IMR-90 (cell line): ENCODE measurements at regions not wholly inside any gene's neighbourhood (a gene's known extent, or its start where the extent isn't known, plus 50 kb on each side); places are given as distances from the start of the nearest gene placed in this dataset.

Experiments used
- ATAC-seq: fragments of 200-7000 bp; cut with Tn5 transposase; 2 replicates; pipeline ENCODE4 v1.9.1; 2020; ENCODE audit warnings: low read depth, mild to moderate bottlenecking, moderate library complexity
- BruUV-seq: library from RNA; stranded (reverse); fragments of 400-500 nt; replicated peaks from 2 replicates; lab custom pipeline; 2021; lab: Mats Ljungman, UMichigan
- CTCF ChIA-PET: fragments of 300-600 bp; formaldehyde crosslinking; extraction: SDS; loops from one replicate; lab custom pipeline; 2021; ENCODE audit warnings: antibody characterized with exemption; lab: Yijun Ruan, JAX
- POLR2A ChIA-PET: fragments of 300-600 bp; sonication (Branson Sonifier 250); formaldehyde crosslinking; loops from one replicate; lab custom pipeline; 2022; ENCODE audit warnings: antibody characterized with exemption; ENCODE audit not compliant: unreplicated experiment; lab: Charles Lee
- DNase-seq: peaks from one replicate; pipeline ENCODE4 v3.0.0; 2013
- H2AFZ ChIP-seq: replicated peaks from 2 replicates; pipeline ENCODE3; 2013; ENCODE audit warnings: low read length, mild to moderate bottlenecking; ENCODE audit not compliant: poor library complexity
- H2AK5ac ChIP-seq: 2 replicates; pipeline ENCODE4 v1.6.1; 2013; ENCODE audit warnings: low read depth, low read length, inconsistent platforms
- H2AK9ac ChIP-seq: replicated peaks from 2 replicates; pipeline ENCODE3; 2013; ENCODE audit warnings: mild to moderate bottlenecking, low read depth, low read length, moderate library complexity; ENCODE audit not compliant: poor library complexity
- H2BK120ac ChIP-seq: 2 replicates; pipeline ENCODE4 v1.6.1; 2013; ENCODE audit warnings: low read depth, low read length, inconsistent platforms
- H2BK15ac ChIP-seq: 3 replicates; pipeline ENCODE4 v1.6.1; 2013; ENCODE audit warnings: low read depth, low read length, inconsistent platforms
- H2BK20ac ChIP-seq: 2 replicates; pipeline ENCODE4 v1.6.1; 2013; ENCODE audit warnings: low read depth, mild to moderate bottlenecking, inconsistent platforms, low read length, moderate library complexity
- H2BK5ac ChIP-seq: 2 replicates; pipeline ENCODE4 v1.6.1; 2013; ENCODE audit warnings: mild to moderate bottlenecking, low read depth, low read length, inconsistent platforms; ENCODE audit not compliant: poor library complexity, severe bottlenecking
- H3K14ac ChIP-seq: replicated peaks from 2 replicates; pipeline ENCODE4 v1.6.1; 2013; ENCODE audit warnings: low read depth, low read length, inconsistent platforms
- H3K18ac ChIP-seq: 2 replicates; pipeline ENCODE4 v1.6.1; 2013; ENCODE audit warnings: low read depth, low read length, control low read depth
- H3K23ac ChIP-seq: 2 replicates; pipeline ENCODE4 v1.6.1; 2013; ENCODE audit warnings: low read depth, low read length, inconsistent platforms
- H3K27ac ChIP-seq: 2 replicates; pipeline ENCODE4 v1.5.1; 2013; ENCODE audit warnings: mild to moderate bottlenecking, control low read depth, low read length; ENCODE audit not compliant: insufficient read depth
- H3K27me3 ChIP-seq: 2 replicates; pipeline ENCODE4 v1.6.1; 2013; ENCODE audit warnings: low read length; ENCODE audit not compliant: control insufficient read depth, insufficient read depth
- H3K36me3 ChIP-seq: 2 replicates; pipeline ENCODE4 v1.6.1; 2013; ENCODE audit warnings: low read length, mixed read lengths; ENCODE audit not compliant: control insufficient read depth, insufficient read depth
- H3K4ac ChIP-seq: 2 replicates; pipeline ENCODE4 v1.6.1; 2013; ENCODE audit warnings: low read depth, low read length, inconsistent platforms
- H3K4me1 ChIP-seq: 2 replicates; pipeline ENCODE4 v1.6.1; 2013; ENCODE audit warnings: low read length, mixed read lengths; ENCODE audit not compliant: control insufficient read depth, insufficient read depth
- H3K4me2 ChIP-seq: 2 replicates; pipeline ENCODE4 v1.6.1; 2013; ENCODE audit warnings: low read depth, mild to moderate bottlenecking, control low read depth, low read length, moderate library complexity
- H3K4me3 ChIP-seq: 2 replicates; pipeline ENCODE4 v1.5.1; 2013; ENCODE audit warnings: low read depth, mild to moderate bottlenecking, control low read depth, low read length, moderate library complexity; ENCODE audit not compliant: insufficient read depth
- H3K56ac ChIP-seq: 2 replicates; pipeline ENCODE4 v1.6.1; 2013; ENCODE audit warnings: low read length, inconsistent platforms; ENCODE audit not compliant: insufficient read depth; ENCODE audit errors: extremely low read depth
- H3K79me1 ChIP-seq, 2 experiments: 2 replicates each; pipeline ENCODE4 v1.6.1; 2013; ENCODE audit warnings: low read length in 2 of 2, inconsistent platforms in 1 of 2, low read depth in 1 of 2
- H3K9ac ChIP-seq: 2 replicates; pipeline ENCODE4 v1.6.1; 2013; ENCODE audit warnings: low read depth, low read length, control low read depth
- H3K9me1 ChIP-seq: 2 replicates; pipeline ENCODE4 v1.6.1; 2013; ENCODE audit warnings: low read length, inconsistent platforms; ENCODE audit not compliant: insufficient read depth
- H3K9me3 ChIP-seq: 2 replicates; pipeline ENCODE4 v1.6.1; 2013; ENCODE audit warnings: low read length; ENCODE audit not compliant: control insufficient read depth, insufficient read depth
- H4K20me1 ChIP-seq: 2 replicates; pipeline ENCODE4 v1.6.1; 2013; ENCODE audit warnings: low read length, inconsistent platforms; ENCODE audit not compliant: insufficient read depth
- H4K5ac ChIP-seq: 2 replicates; pipeline ENCODE4 v1.6.1; 2013; ENCODE audit warnings: mild to moderate bottlenecking, low read depth, low read length, control low read depth
- H4K8ac ChIP-seq, 2 experiments: 2 replicates each; pipeline ENCODE4 v1.6.1; 2013; ENCODE audit warnings: low read depth in 2 of 2, low read length in 2 of 2, control low read depth in 1 of 2, inconsistent platforms in 1 of 2
- H4K91ac ChIP-seq: 2 replicates; pipeline ENCODE4 v1.6.1; 2013; ENCODE audit warnings: low read depth, low read length, inconsistent platforms; ENCODE audit not compliant: insufficient read depth
- MXI1 ChIP-seq: IDR thresholded peaks from 2 replicates; pipeline ENCODE4 v1.6.1; 2012; ENCODE audit warnings: low read depth, mild to moderate bottlenecking, low read length, moderate library complexity, borderline replicate concordance
- RFX5 ChIP-seq: IDR thresholded peaks from 2 replicates; pipeline ENCODE4 v1.8.0; 2012; ENCODE audit warnings: low read depth, mild to moderate bottlenecking, low read length, moderate library complexity
- WGBS, 2 experiments: methylation state at CpG; one replicate each; pipeline versions ENCODE4 v1.1.5 to v1.1.7; 2013; ENCODE audit warnings: missing lambda C conversion rate in 2 of 2; ENCODE audit not compliant: insufficient read length in 1 of 2; ENCODE audit errors: extremely low coverage in 2 of 2; 5-methylcytosine and 5-hydroxymethylcytosine counted together
- dilution Hi-C: fragments of 300-500 bp; cut with HindIII; formaldehyde crosslinking; loops from one replicate; pipeline ENCODE4 v1.14.3; 2018; ENCODE audit warnings: low sequenced_read_pairs; ENCODE audit not compliant: unreplicated experiment
- in situ Hi-C: fragments of 300-500 bp; cut with MboI; formaldehyde crosslinking; loops from 3 replicates; pipeline ENCODE4 v1.14.3; 2019; ENCODE audit warnings: low sequenced_read_pairs, inconsistent platforms, mixed read lengths
- intact Hi-C: fragments of 100-400 bp; cut with micrococcal nuclease; formaldehyde crosslinking; loops from 2 replicates; pipeline ENCODE4 v1.10.0; 2022

DNA sequence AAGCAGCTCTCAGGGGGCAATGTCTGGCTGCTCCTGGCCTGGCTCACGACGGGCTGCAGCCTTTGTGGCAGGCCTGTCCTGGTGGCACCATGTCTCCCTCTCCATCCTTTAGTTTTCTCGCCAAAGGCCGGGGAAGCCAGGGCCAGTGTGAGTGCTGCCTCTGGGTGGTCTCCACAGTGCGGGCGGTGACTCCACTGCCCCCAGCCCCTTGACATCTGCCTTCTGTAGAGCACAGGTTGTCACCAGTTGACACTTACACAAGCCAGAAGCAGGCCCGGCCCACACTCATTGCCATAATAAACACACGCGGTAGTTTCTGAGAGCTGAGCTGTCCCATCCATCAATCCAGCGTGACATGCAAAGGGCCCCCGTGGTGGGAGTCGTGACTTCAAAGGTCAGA, 219.5 kb downstream of the TFAP2C start:
- no peak overlapping the region for H4K91ac ChIP-seq
- H3K56ac ChIP-seq: no peak overlapping the region
- H2BK20ac ChIP-seq: no peak overlapping the region
- no peaks in the 10 kb centered on the region for H4K20me1 ChIP-seq
- intact Hi-C loops: no loop called here
- no peaks in the 10 kb centered on the region for H3K4me1 ChIP-seq
- in situ Hi-C loops: no loop called here
- no peak overlapping the region for H2BK15ac ChIP-seq
- no peaks in the 10 kb centered on the region for H3K79me1 ChIP-seq
- H2AFZ ChIP-seq: no peak overlapping the region
- H3K4me2 ChIP-seq: no peak overlapping the region
- H2BK120ac ChIP-seq: no peak overlapping the region
- no peak overlapping the region for H3K14ac ChIP-seq
- DNase-seq (no peak), ATAC-seq (no peak)
- POLR2A ChIA-PET: no interaction called here
- dilution Hi-C loops: no loop called here
- no peaks in the 10 kb centered on the region; the same call in 1 of the 2 replicates for H3K27me3 ChIP-seq
- 0% methylated on average over 1 of the region's 12 CpGs; no CpG with 5 or more reads in 1 of the 2 experiments for WGBS, 2 experiments
- no peaks in the 10 kb centered on the region for H3K36me3 ChIP-seq
- H3K9me3 ChIP-seq: no peaks in the 10 kb centered on the region
- no peak overlapping the region for H4K8ac ChIP-seq
- no peak overlapping the region for H2BK5ac ChIP-seq
- H3K4me3 ChIP-seq: no peak overlapping the region
- H2AK9ac ChIP-seq: no peak overlapping the region
- no peak overlapping the region for H3K9ac ChIP-seq
- no peak overlapping the region for H2AK5ac ChIP-seq
- no peak overlapping the region for H4K5ac ChIP-seq
- no peak overlapping the region for H3K4ac ChIP-seq
- BruUV-seq: no TSS peak
- no peaks in the 10 kb centered on the region for H3K9me1 ChIP-seq
- H3K27ac ChIP-seq: no peak overlapping the region
- no peak overlapping the region for H3K18ac ChIP-seq
- CTCF ChIA-PET: no interaction called here
- H3K23ac ChIP-seq: no peak overlapping the region
- no peak for TF ChIP-seq MXI1
- no peak for TF ChIP-seq RFX5
